Left ventricle myocardium superior (tissue), 1 donor: ENCODE measurements at regions not wholly inside any gene's neighbourhood (a gene's known extent, or its start where the extent isn't known, plus 50 kb on each side); places are given as distances from the start of the nearest gene placed in this dataset.
"Not testable (repeated sequence)": the region's sequence is repeated elsewhere in the genome, so short reads cannot be mapped to it uniquely, and the experiment has no call there.

Experiments used
- ATAC-seq: fragments of 200-7000 bp; cut with Tn5 transposase; one replicate; pipeline ENCODE4 v1.9.1; 2020; ENCODE audit warnings: mild to moderate bottlenecking, moderate library complexity
- DNase-seq: peaks from one replicate; pipeline ENCODE4 v3.0.0-alpha.2; 2020
- intact Hi-C: fragments of 100-400 bp; cut with micrococcal nuclease; formaldehyde crosslinking; loops from one replicate; pipeline ENCODE4 v1.11.0; 2022
- donor health status: DM: no; HTN: yes; CAD: no; lungs with severe emphysema.

GRCh38 chr22:25386538-25386884, 167.1 kb downstream of the CRYBB2 start:
- intact Hi-C loops = no loop called here
- no peak for ATAC-seq
- DNase-seq = no peak

GRCh38 chr22:25388415-25388814, 169.0 kb downstream of the CRYBB2 start:
- intact Hi-C loops = no loop called here
- DNase-seq = no peak

GRCh38 chr22:25388866-25389540, 169.6 kb downstream of the CRYBB2 start:
- DNase-seq (no peak), ATAC-seq (no peak)
- intact Hi-C loops = no loop called here

More at GRCh38 chr22:25388415-25388814, 169.0 kb downstream of the CRYBB2 start:
- no peak for ATAC-seq

- DNase-seq (no peak), ATAC-seq (no peak)
- intact Hi-C loops = no loop called here
Measured at GRCh38 chr22:25389541-25389919, 170.1 kb downstream of the CRYBB2 start.

GRCh38 chr22:25390297-25391240, 171.1 kb downstream of the CRYBB2 start:
- peak; percentile 65 for ATAC-seq
- DNase-seq = peak; percentile 57
- intact Hi-C loops = no loop called here

GRCh38 chr22:25392584-25392983, 171.9 kb upstream of the GRK3 start:
- ATAC-seq = no peak
- intact Hi-C loops = no loop called here

GRCh38 chr22:25393121-25393805, 171.2 kb upstream of the GRK3 start:
- ATAC-seq = no peak
- intact Hi-C loops = no loop called here
- no peak for DNase-seq

More at GRCh38 chr22:25392584-25392983, 171.9 kb upstream of the GRK3 start:
- DNase-seq = no peak

- DNase-seq (peak; percentile 63), ATAC-seq (peak; percentile 84)
- intact Hi-C loops = no loop called here
Measured at GRCh38 chr22:25395468-25395867, 169.0 kb upstream of the GRK3 start.

GRCh38 chr22:25395915-25396314, 168.6 kb upstream of the GRK3 start:
- no peak for DNase-seq
- intact Hi-C loops = no loop called here
- ATAC-seq = peak; percentile 18

- ATAC-seq = no peak
- intact Hi-C loops = no loop called here
- no peak for DNase-seq
Measured at GRCh38 chr22:25396615-25397200, 167.8 kb upstream of the GRK3 start.

GRCh38 chr22:25397616-25398015, 166.9 kb upstream of the GRK3 start:
- no peak for ATAC-seq
- DNase-seq = no peak
- intact Hi-C loops = no loop called here

GRCh38 chr22:25398591-25399062, 165.8 kb upstream of the GRK3 start:
- not testable (repeated sequence) for ATAC-seq

GRCh38 chr22:25399649-25400151, 164.8 kb upstream of the GRK3 start:
- ATAC-seq = no peak
- peak; percentile 12 for DNase-seq
- intact Hi-C loops = no loop called here

More at GRCh38 chr22:25398591-25399062, 165.8 kb upstream of the GRK3 start:
- intact Hi-C loops, DNase-seq: not testable (repeated sequence)

GRCh38 chr22:25402160-25402500, 162.3 kb upstream of the GRK3 start:
- intact Hi-C loops = no loop called here
- no peak for ATAC-seq
- no peak for DNase-seq

- ATAC-seq (peak; percentile 53), DNase-seq (peak; percentile 39)
- intact Hi-C loops = no loop called here
Measured at GRCh38 chr22:25402501-25403283, 161.8 kb upstream of the GRK3 start.

GRCh38 chr22:25403284-25403810, 161.1 kb upstream of the GRK3 start:
- intact Hi-C loops = no loop called here
- DNase-seq (no peak), ATAC-seq (no peak)

GRCh38 chr22:25403811-25404471, 160.5 kb upstream of the GRK3 start:
- ATAC-seq = peak; percentile 3
- DNase-seq = peak; percentile 45
- intact Hi-C loops = no loop called here

- peak; percentile 45 for DNase-seq
- intact Hi-C loops = no loop called here
- ATAC-seq = no peak
Measured at GRCh38 chr22:25404556-25404927, 159.9 kb upstream of the GRK3 start.
